ENCODE measurements at regions not wholly inside any gene's neighbourhood (a gene's known extent, or its start where the extent isn't known, plus 50 kb on each side); places are given as distances from the start of the nearest gene placed in this dataset.

DNA sequence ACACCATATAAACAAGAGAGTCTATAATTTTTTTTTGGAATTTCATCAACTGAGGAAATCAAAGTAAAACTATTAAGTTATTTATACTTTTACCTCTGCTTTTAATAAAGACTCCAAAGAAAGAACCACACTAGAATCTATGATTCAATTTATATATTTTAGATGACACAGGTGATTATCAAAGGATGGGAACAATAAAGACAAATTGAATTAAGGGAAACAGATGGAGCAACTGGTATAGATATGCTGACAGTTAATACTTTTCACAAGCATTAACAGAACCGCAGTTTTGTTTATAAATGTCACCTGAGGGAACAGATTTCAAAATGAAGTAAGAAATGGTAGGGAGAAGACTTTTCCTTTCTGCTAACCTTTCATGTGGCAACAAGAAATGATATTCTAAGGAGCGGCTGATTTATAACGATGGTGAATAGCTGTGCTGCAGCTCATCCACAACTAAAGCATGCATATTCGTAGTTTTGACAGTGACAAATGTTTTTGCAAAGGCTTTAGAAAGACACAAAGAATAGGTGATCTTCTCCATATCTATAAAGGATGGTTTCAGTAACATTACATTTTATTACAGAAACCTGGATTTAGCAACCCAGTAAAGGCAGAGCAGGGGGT is 1502.9 kb upstream of the RAG2 start:
- Histone ChIP-seq H3K27me3 (ENCODE audit: insufficient read depth, low read depth, severe bottlenecking) (no peaks in the 10 kb centered on the region), H3K9me3 (ENCODE audit: severe bottlenecking) (no peaks in the 10 kb centered on the region), H3K27ac (no peak overlapping the region), H3K36me3 (no peaks in the 10 kb centered on the region), H3K4me3 (ENCODE audit: low read depth, low read length) (no peak overlapping the region)
- TF ChIP-seq, protein P1, sequence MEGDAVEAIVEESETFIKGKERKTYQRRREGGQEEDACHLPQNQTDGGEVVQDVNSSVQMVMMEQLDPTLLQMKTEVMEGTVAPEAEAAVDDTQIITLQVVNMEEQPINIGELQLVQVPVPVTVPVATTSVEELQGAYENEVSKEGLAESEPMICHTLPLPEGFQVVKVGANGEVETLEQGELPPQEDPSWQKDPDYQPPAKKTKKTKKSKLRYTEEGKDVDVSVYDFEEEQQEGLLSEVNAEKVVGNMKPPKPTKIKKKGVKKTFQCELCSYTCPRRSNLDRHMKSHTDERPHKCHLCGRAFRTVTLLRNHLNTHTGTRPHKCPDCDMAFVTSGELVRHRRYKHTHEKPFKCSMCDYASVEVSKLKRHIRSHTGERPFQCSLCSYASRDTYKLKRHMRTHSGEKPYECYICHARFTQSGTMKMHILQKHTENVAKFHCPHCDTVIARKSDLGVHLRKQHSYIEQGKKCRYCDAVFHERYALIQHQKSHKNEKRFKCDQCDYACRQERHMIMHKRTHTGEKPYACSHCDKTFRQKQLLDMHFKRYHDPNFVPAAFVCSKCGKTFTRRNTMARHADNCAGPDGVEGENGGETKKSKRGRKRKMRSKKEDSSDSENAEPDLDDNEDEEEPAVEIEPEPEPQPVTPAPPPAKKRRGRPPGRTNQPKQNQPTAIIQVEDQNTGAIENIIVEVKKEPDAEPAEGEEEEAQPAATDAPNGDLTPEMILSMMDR (IDR thresholded peaks at IDR 0.05; ENCODE audit: low read depth, low read length), result no peak
- no peak for DNase-seq

- no peaks in the 10 kb centered on the region for H3K27me3 ChIP-seq (ENCODE audit: insufficient read depth, low read depth, severe bottlenecking)
- H3K9me3 ChIP-seq (ENCODE audit: severe bottlenecking), result peaks cover 2% of the 10 kb centered on the region
- H3K36me3 ChIP-seq, result no peaks in the 10 kb centered on the region
- TF ChIP-seq, protein P1 (IDR thresholded peaks at IDR 0.05; ENCODE audit: low read depth, low read length), result no peak
- no peak overlapping the region for H3K27ac ChIP-seq
- no peak overlapping the region for H3K4me3 ChIP-seq (ENCODE audit: low read depth, low read length)
- DNase-seq, result no peak
Measured at GRCh38 chr11:38095268-38095667, 1497.2 kb upstream of the RAG2 start.

GRCh38 chr11:38089726-38090125 is 1491.7 kb upstream of the RAG2 start:
- TF ChIP-seq, protein P1 (IDR thresholded peaks at IDR 0.05; ENCODE audit: low read depth, low read length), result no peak
- Histone ChIP-seq H3K27me3 (ENCODE audit: insufficient read depth, low read depth, severe bottlenecking) (no peaks in the 10 kb centered on the region), H3K36me3 (no peaks in the 10 kb centered on the region), H3K4me3 (ENCODE audit: low read depth, low read length) (no peak overlapping the region), H3K9me3 (ENCODE audit: severe bottlenecking) (peaks cover 6% of the 10 kb centered on the region), H3K27ac (no peak overlapping the region)
- DNase-seq, result no peak

GRCh38 chr11:38060920-38061319 is 1462.9 kb upstream of the RAG2 start:
- no peak for DNase-seq
- Histone ChIP-seq H3K4me3 (ENCODE audit: low read depth, low read length) (no peak overlapping the region), H3K27me3 (ENCODE audit: insufficient read depth, low read depth, severe bottlenecking) (no peaks in the 10 kb centered on the region), H3K9me3 (ENCODE audit: severe bottlenecking) (no peaks in the 10 kb centered on the region), H3K36me3 (no peaks in the 10 kb centered on the region), H3K27ac (no peak overlapping the region)
- TF ChIP-seq, protein P1 (IDR thresholded peaks at IDR 0.05; ENCODE audit: low read depth, low read length), result no peak

DNA sequence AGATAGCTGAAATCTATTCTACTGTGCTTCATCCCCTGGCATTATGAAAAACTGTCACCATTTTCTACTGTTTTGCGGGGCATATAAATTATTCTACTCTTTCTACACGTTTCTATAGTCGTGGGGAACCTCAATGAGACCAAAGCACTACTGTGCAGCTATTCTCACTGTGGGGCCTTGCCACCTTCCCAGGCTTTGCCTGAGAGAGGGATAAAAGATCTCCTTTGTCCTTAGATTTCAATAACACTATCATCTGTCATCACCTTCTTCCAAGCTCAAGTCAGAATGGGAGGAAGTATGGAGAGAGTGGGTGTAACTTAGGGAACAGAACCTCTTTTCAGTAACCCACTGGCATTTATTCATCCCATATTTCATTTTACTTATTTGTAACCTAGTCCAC is 1462.1 kb upstream of the RAG2 start:
- no peak for DNase-seq
- Histone ChIP-seq H3K9me3 (ENCODE audit: severe bottlenecking) (no peaks in the 10 kb centered on the region), H3K27ac (no peak overlapping the region), H3K27me3 (ENCODE audit: insufficient read depth, low read depth, severe bottlenecking) (no peaks in the 10 kb centered on the region), H3K4me3 (ENCODE audit: low read depth, low read length) (no peak overlapping the region), H3K36me3 (no peaks in the 10 kb centered on the region)
- TF ChIP-seq, protein P1 (IDR thresholded peaks at IDR 0.05; ENCODE audit: low read depth, low read length), result no peak

DNA sequence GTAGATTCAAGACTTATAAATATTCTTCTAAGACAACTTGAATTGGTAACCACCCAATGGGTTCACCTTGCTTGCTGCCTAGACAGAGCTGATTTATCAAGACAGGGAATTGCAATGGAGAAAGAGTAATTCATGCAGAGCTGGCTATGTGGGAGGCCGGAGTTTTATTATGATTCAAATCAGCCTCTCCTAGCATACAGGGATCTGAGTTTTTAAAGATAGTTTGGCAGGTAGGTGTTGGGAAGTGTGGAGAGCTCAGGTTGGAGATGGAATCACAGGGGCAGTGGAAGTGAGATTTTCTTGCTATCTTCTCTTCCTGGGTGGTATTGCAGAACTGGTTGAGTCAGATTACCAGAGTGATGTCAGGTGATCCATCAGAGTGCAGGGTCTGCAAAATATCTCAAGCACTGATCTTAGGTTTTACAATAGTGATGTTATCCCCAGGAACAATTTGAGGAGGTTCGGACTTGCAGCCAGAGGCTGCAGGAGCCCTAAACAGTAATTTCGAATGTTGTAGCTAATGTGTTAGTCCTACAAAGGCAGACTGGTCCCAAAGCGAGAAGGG is 1448.6 kb upstream of the RAG2 start:
- no peak for DNase-seq
- H3K9me3 ChIP-seq (ENCODE audit: severe bottlenecking), result no peaks in the 10 kb centered on the region
- no peak overlapping the region for H3K27ac ChIP-seq
- H3K36me3 ChIP-seq, result no peaks in the 10 kb centered on the region
- TF ChIP-seq, protein P1 (IDR thresholded peaks at IDR 0.05; ENCODE audit: low read depth, low read length), result no peak
- H3K27me3 ChIP-seq (ENCODE audit: insufficient read depth, low read depth, severe bottlenecking), result no peaks in the 10 kb centered on the region
- H3K4me3 ChIP-seq (ENCODE audit: low read depth, low read length), result no peak overlapping the region
